Caco-2 (cell line): ENCODE measurements at regions not wholly inside any gene's neighbourhood (a gene's known extent, or its start where the extent isn't known, plus 50 kb on each side); places are given as distances from the start of the nearest gene placed in this dataset.

Experiments
- BruUV-seq: library from RNA; stranded (reverse); fragments of 400-500 nt; replicated peaks from 2 replicates; lab custom pipeline; 2021; lab: Mats Ljungman, UMichigan
- CTCF ChIA-PET: fragments of 300-600 bp; sonication (Branson Sonifier 250); formaldehyde crosslinking; loops from one replicate; lab custom pipeline; 2022; ENCODE audit warnings: antibody characterized with exemption; lab: Charles Lee
- POLR2A ChIA-PET: fragments of 300-600 bp; sonication (Branson Sonifier 250); formaldehyde crosslinking; loops from one replicate; lab custom pipeline; 2022; ENCODE audit warnings: antibody characterized with exemption; lab: Charles Lee
- DNase-seq, 2 experiments: peaks; one replicate each; pipeline versions ENCODE4 v3.0.0 to v3.0.0-alpha.2; 2020 to 2022
- H3K27me3 ChIP-seq: replicated peaks from 2 replicates; pipeline ENCODE4 v1.6.0; 2011; ENCODE audit warnings: low read length; ENCODE audit not compliant: control insufficient read depth, insufficient read depth
- H3K36me3 ChIP-seq: 2 replicates; pipeline ENCODE4 v1.5.1; 2011; ENCODE audit warnings: low read length; ENCODE audit not compliant: control insufficient read depth, insufficient read depth
- H3K4me1 ChIP-seq: fragments of 250-450 bp; sonication (Bioruptor Pico); 2 replicates; pipeline ENCODE4 v1.5.1; 2020; ENCODE audit warnings: mild to moderate bottlenecking
- H3K4me3 ChIP-seq: 2 replicates; pipeline ENCODE4 v1.5.1; 2011; ENCODE audit warnings: low read depth, mild to moderate bottlenecking, control low read depth, low read length
- H3K9me3 ChIP-seq: fragments of 250-450 bp; sonication (Bioruptor Pico); 2 replicates; pipeline ENCODE4 v1.5.1; 2020; ENCODE audit warnings: mild to moderate bottlenecking, moderate library complexity
- H3K27ac Mint-ChIP-seq: one replicate; pipeline ENCODE4 v1.8.0; 2022; ENCODE audit warnings: mixed read lengths; ENCODE audit not compliant: unreplicated experiment
- H3K27me3 Mint-ChIP-seq: one replicate; pipeline ENCODE4 v1.8.0; 2022; ENCODE audit warnings: mixed read lengths; ENCODE audit not compliant: insufficient read depth, unreplicated experiment
- H3K36me3 Mint-ChIP-seq: one replicate; pipeline ENCODE4 v1.8.0; 2022; ENCODE audit warnings: mild to moderate bottlenecking, mixed read lengths; ENCODE audit not compliant: insufficient read depth, unreplicated experiment
- H3K4me1 Mint-ChIP-seq: one replicate; pipeline ENCODE4 v1.8.0; 2022; ENCODE audit warnings: low read depth, mixed read lengths; ENCODE audit not compliant: unreplicated experiment
- H3K4me3 Mint-ChIP-seq: one replicate; pipeline ENCODE4 v1.8.0; 2022; ENCODE audit warnings: mild to moderate bottlenecking, moderate library complexity, mixed read lengths; ENCODE audit not compliant: unreplicated experiment
- H3K9me3 Mint-ChIP-seq: one replicate; pipeline ENCODE4 v1.8.0; 2022; ENCODE audit warnings: mixed read lengths; ENCODE audit not compliant: unreplicated experiment
- CTCF ChIP-seq, 2 experiments: fragments of 200-600 bp in 1 of 2; IDR thresholded peaks; 1 replicate in 1 of 2; 2 replicates in 1 of 2; pipeline versions ENCODE4 v1.5.1 to v1.8.0; 2011 to 2022; ENCODE audit warnings: antibody characterized with exemption in 1 of 2, control low read depth in 1 of 2, inconsistent platforms in 1 of 2, low read depth in 1 of 2, low read length in 1 of 2, mild to moderate bottlenecking in 1 of 2, moderate library complexity in 1 of 2; ENCODE audit not compliant: insufficient read depth in 1 of 2, severe bottlenecking in 1 of 2, unreplicated experiment in 1 of 2
- intact Hi-C: fragments of 100-400 bp; cut with micrococcal nuclease; formaldehyde crosslinking; loops from one replicate; pipeline ENCODE4 v1.10.0; 2022; ENCODE audit not compliant: unreplicated experiment

DNA sequence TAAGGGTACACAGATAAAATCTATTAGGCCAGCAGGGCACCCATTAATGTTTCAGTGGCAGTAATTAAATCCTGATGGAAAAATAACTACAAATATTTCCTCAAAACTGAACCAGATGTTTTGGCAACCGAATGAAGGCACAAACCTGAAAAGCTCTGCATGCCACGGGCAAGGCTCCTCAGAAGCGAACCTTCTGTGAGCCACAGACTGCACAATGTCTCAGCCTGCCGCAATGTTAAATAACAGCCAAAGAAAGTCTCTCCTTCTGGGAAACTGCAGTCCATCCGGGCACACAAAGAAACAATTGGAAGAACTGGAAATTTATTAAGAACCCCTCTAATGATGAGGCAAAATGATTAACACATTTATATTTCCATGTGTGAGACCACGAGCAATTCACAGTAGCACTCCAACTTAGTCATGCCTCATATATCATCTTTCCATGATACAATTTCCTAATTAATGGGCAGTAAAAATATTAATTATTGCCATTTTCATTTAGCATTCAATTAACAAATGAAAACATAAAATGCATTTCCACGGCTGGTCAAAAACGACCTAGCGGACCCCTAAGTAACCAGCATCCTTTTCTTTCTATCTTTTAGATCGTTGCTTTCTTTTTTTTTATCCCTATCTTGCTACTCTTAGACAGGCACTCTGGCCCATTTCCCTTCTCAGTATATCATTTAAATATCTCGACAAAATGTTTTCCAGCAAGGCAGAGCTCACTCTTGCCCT lies 237.5 kb downstream of the EPHA4 start:
- CTCF ChIA-PET = no interaction called here
- H3K4me1 ChIP-seq = no peaks in the 10 kb centered on the region
- intact Hi-C loops = no loop called here

DNA sequence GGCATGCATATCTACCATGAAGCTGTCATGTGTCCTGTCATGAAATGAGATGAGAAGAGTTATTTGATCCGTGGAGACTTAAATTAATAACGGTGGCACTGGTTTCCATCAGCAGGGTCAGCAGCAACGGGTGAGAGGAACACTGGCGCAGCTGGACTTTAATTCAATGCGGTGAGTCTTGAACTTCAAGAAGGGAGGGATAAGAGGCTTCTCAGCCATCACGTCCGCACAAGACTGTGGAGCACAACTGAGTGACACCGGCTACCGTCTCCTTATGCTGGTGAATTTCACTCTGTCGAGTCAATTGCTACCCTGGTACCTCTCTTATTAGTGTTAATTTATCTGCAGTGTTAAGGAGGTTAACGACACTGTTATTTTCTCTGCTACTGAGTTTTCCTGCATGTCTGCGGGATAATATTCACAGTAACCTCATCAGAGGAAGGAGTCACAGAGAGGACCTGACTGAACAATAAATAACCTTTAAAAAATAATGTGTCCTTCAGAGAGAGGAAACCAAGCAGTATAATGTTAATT lies 236.8 kb downstream of the EPHA4 start:
- Histone ChIP-seq H3K4me1 (no peaks in the 10 kb centered on the region), H3K9me3 (0 out of 2 replicates have a peak, but pooled peaks cover 3% of the 10 kb centered on the region), H3K4me3 (no peak overlapping the region), H3K36me3 (no peaks in the 10 kb centered on the region), H3K27me3 (no peaks in the 10 kb centered on the region)
- TF ChIP-seq CTCF (IDR thresholded peaks at IDR 0.05; ENCODE audit: insufficient read depth in 1 of 2, low read depth in 1 of 2, low read length in 1 of 2, severe bottlenecking in 1 of 2, unreplicated experiment in 1 of 2) = no peak
- no peaks in the 10 kb centered on the region for H3K36me3 Mint-ChIP-seq
- H3K4me1 Mint-ChIP-seq = no peaks in the 10 kb centered on the region
- H3K9me3 Mint-ChIP-seq = peaks cover 21% of the 10 kb centered on the region
- H3K27ac Mint-ChIP-seq = no peak overlapping the region
- POLR2A ChIA-PET = no interaction called here
- H3K27me3 Mint-ChIP-seq = peaks cover 5% of the 10 kb centered on the region
- H3K4me3 Mint-ChIP-seq = no peak overlapping the region
- CTCF ChIA-PET = no interaction called here
- no peak for DNase-seq
- intact Hi-C loops = no loop called here
- BruUV-seq = no TSS peak

More for the DNA sequence above, 237.5 kb downstream of the EPHA4 start:
- TF ChIP-seq CTCF (IDR thresholded peaks at IDR 0.05; ENCODE audit: insufficient read depth in 1 of 2, low read depth in 1 of 2, low read length in 1 of 2, severe bottlenecking in 1 of 2, unreplicated experiment in 1 of 2) = no peak
- H3K27me3 ChIP-seq = no peaks in the 10 kb centered on the region
- POLR2A ChIA-PET = no interaction called here
- H3K36me3 ChIP-seq = no peaks in the 10 kb centered on the region
- H3K4me3 ChIP-seq = no peak overlapping the region
- H3K4me1 Mint-ChIP-seq = no peaks in the 10 kb centered on the region
- H3K36me3 Mint-ChIP-seq = no peaks in the 10 kb centered on the region
- BruUV-seq = no TSS peak
- 0 out of 2 replicates have a peak, but pooled peaks cover 3% of the 10 kb centered on the region for H3K9me3 ChIP-seq
- peaks cover 5% of the 10 kb centered on the region for H3K27me3 Mint-ChIP-seq
- no peak overlapping the region for H3K27ac Mint-ChIP-seq
- H3K4me3 Mint-ChIP-seq = no peak overlapping the region
- H3K9me3 Mint-ChIP-seq = peaks cover 21% of the 10 kb centered on the region
- DNase-seq = no peak

GRCh38 chr2:221336967-221337366 lies 235.1 kb downstream of the EPHA4 start:
- no peaks in the 10 kb centered on the region for H3K9me3 ChIP-seq
- intact Hi-C loops = no loop called here
- H3K4me3 Mint-ChIP-seq = no peak overlapping the region
- no peak overlapping the region for H3K27ac Mint-ChIP-seq
- H3K4me3 ChIP-seq = no peak overlapping the region
- BruUV-seq = no TSS peak
- H3K27me3 Mint-ChIP-seq = peaks cover 5% of the 10 kb centered on the region
- peaks cover 6% of the 10 kb centered on the region for H3K9me3 Mint-ChIP-seq
- DNase-seq = no peak
- H3K4me1 ChIP-seq = no peaks in the 10 kb centered on the region
- H3K4me1 Mint-ChIP-seq = no peaks in the 10 kb centered on the region
- no peaks in the 10 kb centered on the region for H3K36me3 ChIP-seq
- POLR2A ChIA-PET = no interaction called here
- H3K36me3 Mint-ChIP-seq = no peaks in the 10 kb centered on the region
- CTCF ChIA-PET = no interaction called here
- H3K27me3 ChIP-seq = no peaks in the 10 kb centered on the region
- TF ChIP-seq CTCF (IDR thresholded peaks at IDR 0.05; ENCODE audit: insufficient read depth in 1 of 2, low read depth in 1 of 2, low read length in 1 of 2, severe bottlenecking in 1 of 2, unreplicated experiment in 1 of 2) = no peak
